GM10266 (cell line): ENCODE measurements at regions not wholly inside any gene's neighbourhood (a gene's known extent, or its start where the extent isn't known, plus 50 kb on each side); places are given as distances from the start of the nearest gene placed in this dataset.

Experiments
- DNase-seq: peaks from one replicate; pipeline ENCODE4 v3.0.0; 2012; ENCODE audit errors: extremely low spot score
- TF ChIP-seq, protein P1 (sequence below): IDR thresholded peaks from 2 replicates; pipeline ENCODE4 v1.5.1; 2012; ENCODE audit warnings: mild to moderate bottlenecking, low read depth; ENCODE audit not compliant: control insufficient read depth, insufficient read depth; ENCODE audit errors: missing control alignments

- DNase-seq = no peak
- TF ChIP-seq, protein P1, sequence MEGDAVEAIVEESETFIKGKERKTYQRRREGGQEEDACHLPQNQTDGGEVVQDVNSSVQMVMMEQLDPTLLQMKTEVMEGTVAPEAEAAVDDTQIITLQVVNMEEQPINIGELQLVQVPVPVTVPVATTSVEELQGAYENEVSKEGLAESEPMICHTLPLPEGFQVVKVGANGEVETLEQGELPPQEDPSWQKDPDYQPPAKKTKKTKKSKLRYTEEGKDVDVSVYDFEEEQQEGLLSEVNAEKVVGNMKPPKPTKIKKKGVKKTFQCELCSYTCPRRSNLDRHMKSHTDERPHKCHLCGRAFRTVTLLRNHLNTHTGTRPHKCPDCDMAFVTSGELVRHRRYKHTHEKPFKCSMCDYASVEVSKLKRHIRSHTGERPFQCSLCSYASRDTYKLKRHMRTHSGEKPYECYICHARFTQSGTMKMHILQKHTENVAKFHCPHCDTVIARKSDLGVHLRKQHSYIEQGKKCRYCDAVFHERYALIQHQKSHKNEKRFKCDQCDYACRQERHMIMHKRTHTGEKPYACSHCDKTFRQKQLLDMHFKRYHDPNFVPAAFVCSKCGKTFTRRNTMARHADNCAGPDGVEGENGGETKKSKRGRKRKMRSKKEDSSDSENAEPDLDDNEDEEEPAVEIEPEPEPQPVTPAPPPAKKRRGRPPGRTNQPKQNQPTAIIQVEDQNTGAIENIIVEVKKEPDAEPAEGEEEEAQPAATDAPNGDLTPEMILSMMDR = no peak
These were observed 119.6 kb downstream of the ASB7 start for GRCh38 chr15:100721758-100722550.

- DNase-seq = no peak
- TF ChIP-seq, protein P1 = no peak
These were observed 120.3 kb downstream of the ASB7 start for GRCh38 chr15:100722551-100723314.

GRCh38 chr15:100723315-100723801 is 121.0 kb downstream of the ASB7 start:
- TF ChIP-seq, protein P1 = no peak
- no peak for DNase-seq

DNA sequence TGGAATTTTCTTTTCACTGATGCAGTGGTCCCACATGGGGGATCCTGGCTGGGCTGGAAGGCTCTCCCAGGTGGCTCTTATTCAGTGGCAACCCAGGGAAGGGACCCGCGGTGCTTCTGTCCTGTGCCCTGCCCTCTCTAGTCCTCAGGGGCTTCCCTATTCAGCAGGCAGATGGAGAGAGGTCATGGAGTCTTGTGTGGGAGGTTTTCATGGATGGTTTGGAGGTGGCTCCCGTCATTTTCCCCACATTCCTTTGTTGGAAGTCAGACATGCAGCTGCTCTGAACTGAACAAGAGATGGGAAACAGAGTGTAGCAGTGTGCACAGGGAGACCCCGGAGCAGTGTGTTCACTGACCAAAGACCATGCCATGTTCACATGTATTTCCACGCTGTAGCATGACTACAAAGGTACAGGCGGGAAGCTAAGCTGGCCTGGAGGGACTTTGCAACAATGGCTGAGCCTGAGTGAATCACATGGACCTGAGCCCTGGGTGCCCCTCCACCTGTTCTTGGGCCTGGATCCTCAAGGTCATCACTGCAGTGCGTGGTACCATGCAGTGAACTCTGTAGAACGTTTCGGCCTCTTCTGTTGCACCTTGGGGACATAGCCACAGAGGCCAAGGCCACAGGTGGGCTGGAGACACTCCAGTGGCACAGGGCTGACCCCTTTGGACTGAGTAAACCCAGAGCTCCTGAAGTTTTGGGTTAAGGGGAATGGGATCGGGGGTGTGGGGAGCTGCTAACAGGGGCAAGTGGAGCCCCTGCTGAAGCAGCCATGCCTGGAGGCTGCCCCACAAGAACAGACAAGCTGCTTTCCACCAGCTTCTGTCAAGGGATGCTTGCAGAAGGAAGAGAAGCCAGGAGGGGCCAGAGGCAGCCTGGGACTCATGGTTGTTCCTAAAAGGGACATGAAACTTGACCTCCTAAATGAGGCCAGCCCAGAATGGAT is 123.0 kb downstream of the ASB7 start:
- no peak for DNase-seq
- TF ChIP-seq, protein P1 = no peak

GRCh38 chr15:100726070-100726420 is 123.7 kb downstream of the ASB7 start:
- TF ChIP-seq, protein P1 = no peak
- DNase-seq = no peak

GRCh38 chr15:100726421-100727190 is 124.2 kb downstream of the ASB7 start:
- no peak for DNase-seq
- TF ChIP-seq, protein P1 = no peak
